K562 (cell line): ENCODE measurements at regions not wholly inside any gene's neighbourhood (a gene's known extent, or its start where the extent isn't known, plus 50 kb on each side); places are given as distances from the start of the nearest gene placed in this dataset.

Source experiments
- ATAC-seq: fragments of 200-7000 bp; cut with Tn5 transposase; 3 replicates; pipeline ENCODE4 v1.9.1; 2020; ENCODE audit warnings: moderate library complexity
- BruUV-seq: library from RNA; stranded (reverse); fragments of 400-500 nt; replicated peaks from 2 replicates; lab custom pipeline; 2021; lab: Mats Ljungman, UMichigan
- CTCF ChIA-PET: fragments of 300-600 bp; formaldehyde crosslinking; extraction: SDS; loops from one replicate; lab custom pipeline; 2021; ENCODE audit warnings: low intra/inter-chr PET ratio; lab: Yijun Ruan, JAX
- POLR2A ChIA-PET: fragments of 300-600, 350-650 bp; sonication (Branson Sonifier 250); formaldehyde crosslinking; extraction: SDS; loops from one replicate; lab custom pipeline; 2021; ENCODE audit warnings: antibody characterized with exemption, inconsistent platforms; lab: Yijun Ruan, JAX
- DNase-seq, 4 experiments: peaks; one replicate each; pipeline versions ENCODE4 v3.0.0 to v3.0.0-alpha.2; 2011 to 2018; ENCODE audit warnings: low spot score in 3 of 4, mixed read lengths in 3 of 4; ENCODE audit errors: extremely low read depth in 1 of 4
- FAIRE-seq: peaks from 2 replicates; lab custom pipeline; 2011; peaks lifted over from hg19 to GRCh38; lab: Jason Lieb, UNC
- H2AFZ ChIP-seq: 2 replicates; pipeline ENCODE4 v1.6.0; 2011; ENCODE audit warnings: low read depth, low read length, control low read depth, inconsistent platforms
- H3K27ac ChIP-seq: fragments of 200-600 bp; 3 replicates; pipeline ENCODE4 v1.8.0; 2011; ENCODE audit warnings: low read depth, mild to moderate bottlenecking, control low read depth, inconsistent platforms, low read length, moderate library complexity, mixed read lengths; ENCODE audit errors: extremely low read depth
- H3K27me3 ChIP-seq, 2 experiments: fragments of 300-600 bp in 1 of 2; 2 replicates in 1 of 2; 3 replicates in 1 of 2; pipeline versions ENCODE4 v1.6.0 to v1.8.0; 2011; ENCODE audit warnings: inconsistent platforms in 2 of 2, low read length in 2 of 2, mild to moderate bottlenecking in 1 of 2, mixed read lengths in 1 of 2, moderate library complexity in 1 of 2; ENCODE audit not compliant: control insufficient read depth in 2 of 2, insufficient read depth in 2 of 2
- H3K36me3 ChIP-seq: fragments of 300-600 bp; 3 replicates; pipeline ENCODE4 v1.8.0; 2011; ENCODE audit warnings: mild to moderate bottlenecking, low read length, inconsistent platforms; ENCODE audit not compliant: control insufficient read depth, insufficient read depth
- H3K4me1 ChIP-seq, 2 experiments: fragments of 200-600 bp in 1 of 2; replicated peaks in 1 of 2; 2 replicates in 1 of 2; 3 replicates in 1 of 2; pipeline versions ENCODE4 v1.5.1 to v1.8.0; 2011; ENCODE audit warnings: inconsistent platforms in 2 of 2, low read length in 2 of 2, mild to moderate bottlenecking in 1 of 2, mixed read lengths in 1 of 2, moderate library complexity in 1 of 2; ENCODE audit not compliant: control insufficient read depth in 2 of 2, insufficient read depth in 2 of 2
- H3K4me2 ChIP-seq: 2 replicates; pipeline ENCODE4 v1.6.1; 2011; ENCODE audit warnings: low read length, control low read depth, inconsistent platforms, mixed read lengths; ENCODE audit not compliant: insufficient read depth
- H3K4me3 ChIP-seq: fragments of 200-600 bp; sonication (generic), shearing (Covaris generic); 2 replicates; pipeline ENCODE4 v1.5.1; 2016; ENCODE audit warnings: control low read depth, inconsistent platforms
- H3K79me2 ChIP-seq: fragments of 200-600 bp; 3 replicates; pipeline ENCODE4 v1.8.0; 2011; ENCODE audit warnings: low read length, inconsistent platforms; ENCODE audit not compliant: control insufficient read depth, insufficient read depth
- H3K9ac ChIP-seq, 2 experiments: 2 replicates each; pipeline versions ENCODE4 v1.6.0 to v1.6.1; 2011; ENCODE audit warnings: low read depth in 2 of 2, low read length in 2 of 2, control low read depth in 1 of 2, inconsistent platforms in 1 of 2, mild to moderate bottlenecking in 1 of 2, mixed read lengths in 1 of 2; ENCODE audit not compliant: insufficient read depth in 1 of 2
- H3K9me1 ChIP-seq: one replicate; pipeline ENCODE4 v1.6.0; 2011; ENCODE audit warnings: inconsistent platforms, mild to moderate bottlenecking, low read length, moderate library complexity; ENCODE audit not compliant: control insufficient read depth, insufficient read depth
- H3K9me3 ChIP-seq: replicated peaks from 2 replicates; pipeline ENCODE4 v1.5.1; 2011; ENCODE audit warnings: low read depth, low read length, inconsistent platforms; ENCODE audit not compliant: control insufficient read depth, insufficient read depth
- H4K20me1 ChIP-seq: replicated peaks from 2 replicates; pipeline ENCODE4 v1.6.1; 2011; ENCODE audit warnings: low read length, inconsistent platforms, mixed read lengths; ENCODE audit not compliant: control insufficient read depth, insufficient read depth
- BDP1 ChIP-seq: IDR thresholded peaks from 3 replicates; pipeline ENCODE4 v1.6.1; 2011; ENCODE audit not compliant: insufficient read length, insufficient read depth
- ETV6 ChIP-seq, 3 experiments: fragments of 150-350 bp in 1 of 3; sonication (generic) in 1 of 3; formaldehyde crosslinking in 1 of 3; IDR thresholded peaks; 2 replicates each; pipeline versions ENCODE4 v1.6.1 to v1.8.0; 2014 to 2022; ENCODE audit warnings: borderline replicate concordance in 2 of 3, low read depth in 2 of 3, antibody characterized with exemption in 1 of 3, low read length in 1 of 3, mild to moderate bottlenecking in 1 of 3, missing genetic modification reagents in 1 of 3
- FOXP1 ChIP-seq: sonication (generic); formaldehyde crosslinking; IDR thresholded peaks from 2 replicates; pipeline ENCODE4 v1.8.0; 2022; ENCODE audit warnings: mild to moderate bottlenecking, missing genetic modification reagents
- JUNB ChIP-seq: fragments of 450-650 bp; formaldehyde crosslinking; conservative IDR thresholded peaks from 2 replicates; pipeline ENCODE4 v1.4.0; 2020; ENCODE audit warnings: mild to moderate bottlenecking
- WGBS: fragments of 100-300 bp; shearing (Covaris generic); methylation state at CpG from one replicate; pipeline ENCODE4 v1.1.6; 2016; ENCODE audit warnings: low coverage, mixed read lengths; ENCODE audit not compliant: insufficient coverage; ENCODE audit errors: missing lambda C conversion rate; 5-methylcytosine and 5-hydroxymethylcytosine counted together
- in situ Hi-C: fragments of 300-500 bp; cut with MboI; formaldehyde crosslinking; loops from 4 replicates; pipeline ENCODE4 v1.15.0; 2018; ENCODE audit warnings: inconsistent platforms, mixed read lengths
- intact Hi-C: fragments of 100-400 bp; cut with micrococcal nuclease; formaldehyde crosslinking; loops from 2 replicates; pipeline ENCODE4 v1.14.2; 2022
- TF ChIP-seq, protein P1 (sequence below): fragments of 450-650 bp; formaldehyde crosslinking; IDR thresholded peaks from 2 replicates; pipeline ENCODE4 v1.4.0; 2022; ENCODE audit warnings: missing genetic modification characterization

DNA sequence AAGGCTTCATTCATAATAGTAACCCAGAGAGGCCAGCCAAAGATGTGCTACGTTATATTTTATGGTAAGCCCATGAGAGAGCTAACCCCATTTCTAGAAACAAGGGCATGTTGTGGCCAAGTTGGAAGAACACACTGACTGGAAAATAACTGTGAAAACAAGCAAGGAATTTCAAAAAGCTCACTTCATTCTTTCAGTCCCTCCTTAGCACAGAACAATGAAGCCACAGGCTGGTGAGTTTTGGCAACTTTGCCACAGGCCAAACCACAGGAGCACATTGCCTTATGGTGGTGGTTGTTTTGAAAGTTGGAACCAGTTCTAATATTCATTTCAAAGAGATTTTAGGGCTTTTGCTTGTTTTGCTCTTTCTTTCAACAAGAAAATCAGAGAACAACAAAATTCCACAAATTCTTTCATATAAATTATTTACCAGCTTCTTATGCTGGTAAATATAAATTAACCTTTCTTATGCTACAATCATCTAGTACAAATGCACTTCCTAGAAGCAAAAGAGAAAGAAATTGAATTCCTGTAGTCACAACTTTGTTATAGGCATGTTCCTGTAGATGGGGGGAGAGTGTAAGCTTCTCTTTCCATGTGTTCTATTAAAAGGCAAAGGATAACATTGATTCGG is 225.4 kb upstream of the RFX3 start (continued):
- TF ChIP-seq ETV6 (IDR thresholded peaks at IDR 0.05; ENCODE audit: borderline replicate concordance in 1 of 2, low read depth in 2 of 2, low read length in 1 of 2) (no peak), ETV6 (CRISPR knock-in tag; IDR thresholded peaks at IDR 0.05; ENCODE audit: borderline replicate concordance) (no peak), BDP1 (no peak), JUNB (CRISPR knock-in tag) (no peak)
- TF ChIP-seq, protein P1, sequence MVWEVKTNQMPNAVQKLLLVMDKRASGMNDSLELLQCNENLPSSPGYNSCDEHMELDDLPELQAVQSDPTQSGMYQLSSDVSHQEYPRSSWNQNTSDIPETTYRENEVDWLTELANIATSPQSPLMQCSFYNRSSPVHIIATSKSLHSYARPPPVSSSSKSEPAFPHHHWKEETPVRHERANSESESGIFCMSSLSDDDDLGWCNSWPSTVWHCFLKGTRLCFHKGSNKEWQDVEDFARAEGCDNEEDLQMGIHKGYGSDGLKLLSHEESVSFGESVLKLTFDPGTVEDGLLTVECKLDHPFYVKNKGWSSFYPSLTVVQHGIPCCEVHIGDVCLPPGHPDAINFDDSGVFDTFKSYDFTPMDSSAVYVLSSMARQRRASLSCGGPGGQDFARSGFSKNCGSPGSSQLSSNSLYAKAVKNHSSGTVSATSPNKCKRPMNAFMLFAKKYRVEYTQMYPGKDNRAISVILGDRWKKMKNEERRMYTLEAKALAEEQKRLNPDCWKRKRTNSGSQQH (CRISPR knock-in tag) = no peak

DNA sequence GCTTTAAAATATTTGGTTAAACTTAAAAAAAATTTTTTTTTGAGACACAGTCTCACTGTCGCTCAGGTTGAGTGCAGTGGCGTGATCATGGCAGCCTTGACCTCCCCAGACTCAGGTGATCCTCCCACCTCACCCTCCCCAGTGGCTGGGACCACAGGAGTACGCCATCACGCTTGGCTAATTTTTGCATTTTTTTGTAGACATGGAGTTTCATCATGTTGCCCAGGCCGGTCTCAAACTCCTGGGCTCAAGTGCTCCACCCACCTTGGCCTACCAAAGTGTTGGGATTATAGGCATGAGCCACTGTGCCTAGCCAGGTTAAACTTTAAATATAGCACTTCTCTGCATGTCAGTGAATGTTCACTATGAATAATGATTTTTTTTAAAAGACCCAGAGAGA is 224.5 kb upstream of the RFX3 start:
- DNase-seq = no peak
- Histone ChIP-seq H3K4me1 (no peaks in the 10 kb centered on the region), H3K9me1 (no peaks in the 10 kb centered on the region), H3K4me3 (no peak overlapping the region), H2AFZ (no peak overlapping the region), H3K36me3 (no peaks in the 10 kb centered on the region)
- 4% methylated on average over 5 of the region's 5 CpGs for WGBS
- no peak for TF ChIP-seq FOXP1 (CRISPR knock-in tag)
- TF ChIP-seq, all 486 proteins: peak for 0
- H3K4me2 ChIP-seq = no peak overlapping the region
- FAIRE-seq (no peak), ATAC-seq (no peak)
- H4K20me1 ChIP-seq = no peaks in the 10 kb centered on the region
- intact Hi-C loops (no loop called here), in situ Hi-C loops (no loop called here)
- BruUV-seq = no TSS peak
- ChIA-PET CTCF (no interaction called here), POLR2A (no interaction called here)
- H3K9me3 ChIP-seq = no peaks in the 10 kb centered on the region
- H3K27me3 ChIP-seq = peaks cover 0 to 3% of the 10 kb centered on the region in 2 experiments; a peak in 1 of 5 replicates
- no peaks in the 10 kb centered on the region for H3K79me2 ChIP-seq
- no peak overlapping the region for H3K27ac ChIP-seq
- no peak overlapping the region for H3K9ac ChIP-seq
